HG03045 (cell line): ENCODE measurements at regions not wholly inside any gene's neighbourhood (a gene's known extent, or its start where the extent isn't known, plus 50 kb on each side); places are given as distances from the start of the nearest gene placed in this dataset.
"Not testable (repeated sequence)": the region's sequence is repeated elsewhere in the genome, so short reads cannot be mapped to it uniquely, and the experiment has no call there.

Experiments
- ATAC-seq: cut with Tn5 transposase; IDR thresholded peaks from one replicate; pipeline ENCODE4 v1.9.1; 2021; ENCODE audit warnings: mild to moderate bottlenecking, moderate library complexity; ENCODE audit not compliant: unreplicated experiment

DNA sequence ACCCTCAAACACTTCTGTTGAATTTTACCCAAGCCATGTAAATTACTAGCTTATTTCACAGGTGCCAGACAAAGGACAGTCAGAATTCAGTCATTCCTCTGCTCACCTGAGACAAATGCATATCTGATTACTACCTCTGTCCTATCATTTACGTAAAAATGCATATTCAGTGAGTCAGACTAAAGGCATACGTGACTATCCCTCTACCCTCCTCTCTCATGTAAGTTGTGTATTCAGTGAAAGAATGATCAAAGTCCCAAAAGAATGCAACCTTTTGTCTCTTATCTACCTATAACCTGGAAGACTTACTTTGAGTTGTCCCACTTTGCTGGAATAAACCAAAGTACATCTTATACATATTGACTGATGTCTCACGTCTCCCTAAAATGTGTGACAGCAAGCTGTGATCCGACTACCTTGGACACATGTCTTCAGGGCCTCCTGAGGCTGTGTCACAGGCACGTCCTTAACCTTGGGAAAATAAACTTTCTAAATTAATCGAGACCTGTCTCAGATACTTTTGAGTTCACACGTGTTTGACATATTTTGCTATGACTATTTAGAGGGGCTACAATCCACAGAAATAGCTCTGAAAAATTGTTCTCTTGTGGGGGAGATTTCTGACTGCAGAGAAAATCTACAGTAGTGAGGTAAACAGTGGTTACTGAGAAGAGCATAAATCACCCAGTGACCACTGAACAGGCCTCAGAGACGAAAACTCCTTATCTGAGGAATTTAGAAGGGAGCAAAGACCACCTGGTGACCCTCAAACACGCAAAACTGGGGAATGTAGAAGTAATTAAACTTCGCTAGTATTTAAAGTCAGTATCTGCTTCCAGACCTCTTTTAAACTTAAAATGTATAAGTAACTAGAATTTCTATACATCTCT is 1575.8 kb downstream of the STIM2 start:
- no peak for ATAC-seq

DNA sequence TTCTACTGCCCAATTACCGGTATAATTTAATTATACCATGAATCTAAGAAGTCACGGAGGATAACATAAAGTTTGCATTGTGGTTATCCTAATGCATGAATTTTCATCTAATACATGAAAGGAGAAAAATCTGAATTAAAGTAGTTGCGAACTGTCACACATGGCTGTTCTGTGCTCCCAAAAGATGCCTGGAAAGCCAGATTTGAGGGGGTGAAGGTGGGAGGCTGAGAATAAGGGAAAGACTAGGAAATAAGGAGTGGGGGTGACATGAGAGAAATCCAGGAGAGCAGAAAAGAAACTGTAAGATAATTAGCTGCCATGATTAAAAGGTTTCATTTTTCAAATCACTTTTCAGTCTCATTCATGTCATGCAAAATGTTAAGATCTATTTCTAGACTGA is 1582.7 kb downstream of the STIM2 start:
- ATAC-seq = no peak

DNA sequence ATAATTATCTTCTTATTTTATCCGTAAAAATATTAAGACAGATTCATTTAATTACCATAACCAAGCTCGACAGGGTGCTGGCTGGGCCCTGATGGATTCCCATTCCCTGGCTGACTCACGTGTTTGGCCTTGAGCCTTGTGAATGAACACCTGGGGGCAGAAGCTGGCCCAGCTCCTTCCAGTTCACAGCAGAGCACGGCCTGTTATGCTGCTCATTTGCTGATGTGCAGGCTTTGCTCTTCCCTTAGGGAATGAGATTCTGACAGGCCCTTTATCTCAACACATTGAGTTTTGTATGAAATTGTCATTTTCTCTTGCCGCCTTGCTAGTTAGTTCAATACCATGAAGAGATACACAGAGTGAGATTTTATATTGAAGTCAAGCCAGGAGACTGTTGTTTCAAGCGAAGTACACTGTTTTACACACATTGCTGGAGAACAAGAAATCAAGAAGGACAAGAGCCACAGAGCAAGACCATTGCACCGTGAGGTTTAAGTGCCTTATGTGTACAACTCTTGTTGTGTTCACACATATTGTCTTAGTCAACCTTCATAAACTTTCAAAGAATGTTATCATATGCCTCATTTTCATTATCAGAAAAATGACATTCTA is 1583.3 kb downstream of the STIM2 start:
- no peak for ATAC-seq

DNA sequence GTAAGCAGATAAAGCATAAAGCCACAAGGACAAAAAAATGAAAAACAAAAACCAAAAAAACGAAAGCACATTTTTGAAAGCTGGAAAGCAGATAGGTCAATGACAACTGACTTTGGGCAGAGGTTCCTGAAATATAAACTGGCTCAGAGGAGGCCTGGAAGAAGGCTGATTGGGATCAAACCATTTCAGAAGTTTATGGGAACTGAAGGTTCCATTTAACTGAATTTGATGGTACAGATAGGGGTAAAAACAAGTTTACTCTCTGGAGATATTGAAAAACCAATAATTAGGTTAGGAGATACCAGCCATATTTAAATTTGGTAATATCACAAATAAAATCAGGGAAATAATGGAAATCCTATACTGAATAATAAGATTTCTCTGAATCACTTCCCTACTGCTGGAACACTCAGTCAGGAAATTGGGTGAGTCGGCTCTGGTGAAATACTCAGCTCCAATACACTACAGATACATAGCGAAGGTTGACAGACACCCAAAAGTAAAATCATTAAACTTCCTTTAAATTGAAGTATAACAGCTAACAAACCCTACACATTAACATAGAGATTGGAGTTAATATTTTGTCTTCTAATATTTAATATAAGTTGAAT is 1584.3 kb downstream of the STIM2 start:
- no peak for ATAC-seq

DNA sequence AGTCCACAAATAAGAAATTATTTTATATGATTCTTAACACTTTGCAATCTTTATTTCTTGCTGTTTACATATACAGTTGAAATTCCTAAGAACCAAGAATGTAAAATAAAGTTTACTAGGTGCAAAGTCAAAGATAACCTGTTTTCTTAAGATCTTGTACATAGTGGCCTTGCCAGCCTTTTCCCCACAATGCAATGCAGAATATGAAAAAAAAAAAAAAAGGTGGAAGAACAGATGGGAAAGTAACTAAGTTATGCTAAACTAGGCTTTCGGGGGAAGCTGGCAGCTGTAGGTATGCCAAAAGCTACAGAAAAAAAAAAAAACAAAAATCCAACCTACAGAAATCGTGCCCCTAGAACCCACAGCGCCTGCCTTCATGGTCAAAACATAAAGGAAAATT is 1588.4 kb downstream of the STIM2 start:
- no peak for ATAC-seq

DNA sequence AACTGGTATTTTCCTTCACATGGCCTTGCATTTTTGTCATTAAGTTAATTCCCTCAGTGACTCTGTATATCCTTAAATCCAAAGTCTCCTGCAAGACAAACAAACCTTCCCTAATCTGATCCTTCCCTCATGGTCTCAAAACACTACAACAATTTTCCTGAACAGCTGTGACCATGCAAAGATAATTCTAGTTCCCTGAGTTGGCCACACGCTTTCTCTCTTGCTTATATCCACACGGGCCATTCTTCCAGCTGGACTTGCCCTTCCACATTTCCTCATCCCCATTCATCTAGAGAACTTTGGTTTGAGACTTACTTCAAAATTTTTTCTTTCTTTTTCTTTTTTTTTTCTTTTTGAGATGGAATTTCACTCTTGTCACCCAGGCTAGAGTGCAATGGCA is 1590.7 kb downstream of the STIM2 start:
- no peak for ATAC-seq

DNA sequence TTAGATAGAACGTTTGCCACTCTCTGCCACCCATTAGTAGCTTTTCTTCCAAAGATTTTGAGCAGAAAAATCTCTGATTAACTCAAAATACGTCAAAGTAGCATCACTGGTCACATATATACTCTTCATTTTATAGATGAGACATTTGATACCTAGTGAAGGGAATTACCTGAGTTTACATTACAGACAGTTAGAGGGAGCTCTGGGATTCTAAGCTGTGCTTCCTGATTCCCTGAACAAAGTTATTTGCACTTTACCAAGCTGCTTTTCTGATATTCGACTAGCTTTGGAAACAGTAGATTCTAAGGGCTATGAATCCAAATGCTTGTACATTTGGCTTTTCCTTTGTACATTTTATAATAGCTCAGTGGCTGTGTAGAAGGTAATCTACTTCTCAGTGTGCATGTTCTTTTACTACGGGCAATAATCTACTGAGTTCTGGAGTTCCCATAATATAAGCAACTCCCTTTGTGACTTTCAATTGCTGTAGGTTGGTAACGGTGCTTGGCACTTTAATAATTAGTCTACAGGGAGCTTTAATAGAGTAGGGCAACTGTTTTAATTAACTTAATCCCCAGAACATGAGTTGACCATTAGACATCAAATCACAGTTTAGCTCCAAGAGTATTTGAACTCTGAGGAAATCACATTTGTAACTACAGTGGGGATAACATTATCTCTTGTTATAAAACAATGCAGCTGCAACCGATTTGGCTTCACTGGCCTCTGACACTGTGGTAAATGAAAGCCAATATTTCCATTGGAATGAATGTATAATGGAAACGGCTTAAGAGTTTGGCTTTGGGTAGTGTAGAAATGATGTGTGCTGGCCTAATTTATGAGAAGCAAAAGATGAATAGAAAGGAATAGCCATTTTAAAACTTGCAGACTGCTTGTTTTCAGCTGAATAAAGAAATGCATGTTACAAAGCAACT is 1602.4 kb downstream of the STIM2 start:
- no peak for ATAC-seq

DNA sequence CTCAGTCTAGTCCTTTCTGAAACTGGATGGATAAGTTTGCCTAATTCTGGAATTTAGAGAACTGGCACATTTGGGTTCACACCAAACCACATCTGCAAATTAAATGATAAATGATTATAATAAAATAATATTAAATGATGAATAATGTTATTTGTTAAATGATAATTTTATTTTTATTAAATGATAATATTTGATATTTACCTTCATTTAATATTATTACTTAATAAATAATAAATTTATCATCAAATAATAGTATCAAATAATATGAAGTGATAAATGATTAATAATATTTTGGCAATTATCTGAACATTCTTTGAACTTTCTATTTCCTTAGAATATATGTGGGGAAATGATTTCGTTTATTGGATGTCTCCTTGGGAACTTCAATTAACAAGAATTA is 1604.2 kb downstream of the STIM2 start:
- ATAC-seq = no peak

DNA sequence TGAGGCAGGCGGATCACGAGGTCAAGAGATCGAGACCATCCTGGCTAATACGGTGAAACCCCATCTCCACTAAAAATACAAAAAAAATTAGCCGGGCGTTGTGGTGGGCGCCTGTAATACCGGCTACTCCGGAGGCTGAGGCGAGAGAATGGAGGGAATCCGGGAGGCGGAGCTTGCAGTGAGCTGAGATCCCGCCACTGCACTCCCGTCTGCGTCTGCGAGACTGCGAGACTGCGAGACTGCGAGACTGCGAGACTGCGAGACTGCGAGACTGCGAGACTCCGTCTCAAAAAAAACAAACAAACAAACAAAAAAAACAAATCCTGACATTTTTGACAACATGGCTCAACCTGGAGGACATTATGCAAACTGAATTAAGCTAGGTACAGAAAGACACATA is 1606.2 kb downstream of the STIM2 start:
- ATAC-seq = not testable (repeated sequence)

DNA sequence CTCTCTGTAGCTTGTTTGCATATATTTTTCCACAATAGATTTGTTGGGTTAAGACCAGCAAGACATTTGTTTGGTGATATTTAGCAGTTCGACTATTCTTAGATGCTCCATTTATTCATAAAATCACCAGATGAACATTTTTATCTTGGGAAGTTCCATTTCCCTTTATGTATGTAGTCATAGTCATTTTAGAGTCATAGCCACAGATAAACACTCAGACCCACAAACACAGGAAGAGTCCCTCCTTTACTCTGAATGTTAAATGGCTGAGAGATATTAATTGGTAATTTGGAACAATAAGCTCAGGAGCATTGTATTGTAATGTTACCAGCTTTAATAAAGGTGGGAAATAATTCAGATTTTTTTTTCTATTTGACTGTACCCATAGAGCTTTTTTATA is 1608.7 kb downstream of the STIM2 start:
- ATAC-seq = no peak

DNA sequence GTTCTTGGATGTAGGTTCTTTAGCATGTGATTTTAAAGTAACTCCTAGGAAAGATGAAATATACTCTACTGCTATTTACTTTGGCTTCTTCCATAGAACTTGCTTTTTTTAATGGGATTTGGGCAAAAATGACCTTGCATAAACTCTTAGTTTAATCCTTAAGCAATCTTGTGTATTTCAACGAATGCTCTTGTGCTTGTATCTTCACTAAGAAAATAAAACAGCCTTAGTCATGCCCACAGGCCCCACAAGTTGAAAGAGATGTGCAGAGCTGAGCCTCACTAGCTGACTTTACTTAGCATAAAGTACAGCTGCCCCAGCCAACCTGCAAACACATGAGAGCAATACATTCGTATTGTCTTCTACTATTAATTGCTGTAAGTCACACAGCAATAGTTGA is 1609.2 kb downstream of the STIM2 start:
- ATAC-seq = no peak

DNA sequence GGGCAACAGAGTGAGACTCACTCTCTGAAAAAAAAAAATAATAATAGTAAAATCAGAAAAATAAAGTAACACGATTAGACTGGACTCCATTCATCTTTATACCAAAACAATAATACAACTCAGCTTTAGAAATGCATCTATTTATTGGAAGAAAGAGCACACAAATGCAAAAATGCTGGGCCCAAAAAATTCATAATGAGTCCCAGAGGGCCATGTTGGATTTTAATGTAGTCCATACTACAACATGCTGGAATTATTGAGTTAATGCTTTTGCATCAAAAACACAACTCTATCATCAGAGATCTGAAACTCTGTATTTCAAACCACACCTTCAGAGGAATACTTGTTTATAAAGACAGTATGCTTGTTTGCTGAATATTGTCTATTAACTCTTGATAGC is 1614.7 kb downstream of the STIM2 start:
- ATAC-seq = no peak

DNA sequence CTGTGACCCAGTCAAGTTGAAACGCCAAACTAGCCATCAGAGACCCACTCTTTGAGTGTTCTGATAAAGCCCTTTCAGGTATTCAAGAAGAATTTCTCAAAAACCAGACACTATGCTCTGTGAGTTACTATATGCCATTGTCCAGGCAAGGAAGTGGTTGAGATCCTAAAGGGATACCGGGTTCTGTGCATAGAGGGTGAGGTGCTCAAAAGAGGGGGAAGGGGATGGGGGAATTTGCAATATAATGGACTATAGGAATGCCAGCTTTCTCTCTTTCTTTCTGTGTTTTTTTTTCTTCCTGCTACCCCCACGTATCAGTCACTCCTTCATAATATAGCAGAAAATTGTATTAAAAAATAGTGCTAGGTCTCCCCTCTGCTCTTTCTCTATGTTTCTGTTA is 1619.0 kb downstream of the STIM2 start:
- no peak for ATAC-seq

DNA sequence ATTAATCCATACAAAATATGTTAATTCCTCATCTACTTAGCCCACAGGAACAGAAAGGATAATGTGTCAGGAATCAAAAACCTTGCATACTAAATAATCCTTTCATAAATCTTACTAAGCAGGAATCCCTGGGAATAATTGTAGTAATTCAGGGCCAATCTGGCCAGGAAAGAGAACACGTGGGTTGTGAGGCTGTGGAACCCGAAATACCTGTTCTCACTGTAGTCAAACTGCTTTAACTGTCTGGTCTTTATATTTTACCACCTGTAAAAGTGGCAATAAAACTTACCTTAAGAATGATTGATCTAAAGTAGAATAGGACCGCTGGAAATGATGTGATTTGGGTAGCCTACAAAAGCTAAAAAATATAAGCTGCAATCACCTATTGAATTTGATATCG is 1620.9 kb downstream of the STIM2 start:
- ATAC-seq = no peak

DNA sequence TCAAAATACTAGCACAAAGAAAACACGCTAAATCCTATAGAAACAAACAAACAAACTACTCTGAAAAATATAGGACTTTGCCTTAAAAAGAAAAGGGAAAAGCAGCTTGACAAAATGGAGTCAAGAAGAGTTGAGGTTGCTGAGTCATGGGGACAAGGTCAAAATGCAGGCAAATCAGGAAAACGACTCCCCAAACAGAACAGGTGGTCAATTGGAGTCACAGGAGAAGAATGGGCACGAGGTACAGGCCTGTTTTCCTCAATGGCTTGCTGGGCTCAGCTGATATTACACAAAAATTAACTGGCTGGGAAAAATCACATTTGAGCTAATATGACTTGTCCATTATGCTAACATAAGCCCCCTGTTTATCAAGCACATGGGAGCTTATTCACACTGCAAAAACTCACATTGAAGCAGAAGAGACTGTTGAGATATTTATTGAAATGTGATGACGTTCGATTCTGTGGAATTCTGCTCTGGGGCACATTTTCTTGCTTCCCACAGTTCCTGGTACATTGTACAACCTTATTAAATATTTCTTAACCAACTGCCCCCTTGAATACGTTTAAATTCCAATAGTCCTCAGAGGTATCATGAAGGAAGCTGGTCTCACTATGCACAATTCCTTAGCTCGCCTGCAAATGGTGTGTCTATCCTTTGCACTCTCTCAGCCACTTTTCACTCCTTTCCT is 1622.1 kb downstream of the STIM2 start:
- no peak for ATAC-seq

DNA sequence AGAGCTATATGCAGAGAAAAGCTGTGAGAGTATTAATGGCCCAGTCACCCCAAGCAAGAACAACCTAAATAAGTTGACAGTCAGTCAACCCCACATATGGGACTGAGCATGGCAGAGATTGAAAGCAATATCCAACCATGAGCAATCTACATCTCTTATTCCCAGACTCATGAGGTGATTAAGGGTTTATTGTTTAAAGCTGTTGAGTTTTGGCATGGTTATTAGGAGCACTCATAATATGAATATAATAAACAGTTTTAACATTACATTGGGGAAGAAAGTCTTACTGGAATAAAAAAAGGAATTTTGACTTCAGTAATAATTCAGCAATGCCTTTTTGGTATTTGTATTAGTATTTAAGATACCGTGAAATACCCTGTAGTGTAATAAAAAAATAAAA is 1627.4 kb downstream of the STIM2 start:
- no peak for ATAC-seq

DNA sequence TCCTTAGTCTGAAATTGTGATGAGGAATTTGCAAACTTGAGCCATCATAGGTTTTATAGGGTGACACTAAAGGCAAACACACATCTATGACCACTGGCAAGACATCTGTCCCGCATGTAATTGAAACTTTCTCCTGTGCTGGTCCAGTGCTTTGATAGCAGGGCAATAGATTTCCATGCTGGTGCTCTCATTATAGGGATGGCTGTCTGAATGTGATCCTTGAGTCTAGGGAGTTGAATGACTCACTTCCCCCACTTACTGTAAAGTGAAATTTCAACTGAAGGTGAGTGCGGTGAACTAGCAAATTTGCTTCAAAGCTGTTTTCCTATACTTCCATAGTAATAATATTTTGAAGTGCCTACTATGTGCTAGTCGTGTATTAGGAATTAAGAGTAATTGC is 1630.0 kb downstream of the STIM2 start:
- no peak for ATAC-seq

DNA sequence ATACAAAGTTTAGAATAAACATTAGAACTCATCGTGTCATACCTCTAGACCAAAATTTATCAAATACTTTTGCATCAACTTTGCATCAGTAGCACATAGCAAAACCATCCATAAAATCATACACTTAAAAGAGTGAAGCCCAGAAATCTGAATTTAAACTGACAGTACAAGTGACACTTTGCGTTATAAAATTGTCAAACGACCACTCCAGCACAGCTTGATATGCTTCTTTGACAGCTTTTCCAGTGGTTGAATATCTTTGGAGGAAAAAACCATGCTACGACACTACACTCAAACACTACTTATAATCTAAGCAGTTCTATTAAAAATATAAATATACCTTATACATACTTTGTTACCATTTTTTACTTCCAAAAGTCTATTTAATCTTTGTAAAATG is 1644.4 kb downstream of the STIM2 start:
- no peak for ATAC-seq

DNA sequence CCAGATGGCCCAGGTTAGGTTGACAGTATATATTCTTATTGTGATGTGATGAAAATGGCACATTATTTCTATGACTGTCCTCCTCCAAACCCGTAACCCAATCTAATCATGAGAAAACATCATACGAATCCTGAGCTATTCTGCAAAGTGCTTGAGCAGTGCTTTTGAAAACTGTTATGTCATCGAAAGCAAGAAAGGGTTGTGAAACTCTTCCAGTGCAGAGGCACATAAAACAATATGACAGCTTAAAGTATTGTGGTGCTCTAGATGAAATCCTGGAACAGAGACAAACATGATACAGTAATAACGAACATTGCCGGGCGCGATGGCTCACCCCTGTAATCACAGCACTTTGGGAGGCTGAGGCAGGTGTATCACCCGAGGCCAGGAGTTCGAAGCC is 1648.0 kb downstream of the STIM2 start:
- ATAC-seq = no peak

DNA sequence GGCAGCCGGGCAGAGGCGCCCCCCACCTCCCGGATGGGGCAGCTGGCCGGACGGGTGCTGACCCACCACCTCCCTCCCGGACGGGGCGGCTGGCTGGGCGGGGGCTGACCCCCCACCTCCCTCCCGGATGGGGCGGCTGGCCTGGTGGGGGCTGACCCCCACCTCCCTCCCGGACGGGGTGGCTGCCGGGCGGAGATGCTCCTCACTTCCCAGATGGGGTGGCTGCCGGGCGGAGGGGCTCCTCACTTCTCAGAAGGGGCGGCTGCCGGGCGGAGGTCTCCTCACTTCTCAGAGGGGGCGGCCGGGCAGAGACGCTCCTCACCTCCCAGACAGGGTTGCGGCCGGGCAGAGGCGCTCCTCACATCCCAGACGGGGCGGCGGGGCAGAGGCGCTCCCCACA is 1654.1 kb downstream of the STIM2 start:
- ATAC-seq = not testable (repeated sequence)
